Testis (tissue), 2 donors: ENCODE measurements at regions not wholly inside any gene's neighbourhood (a gene's known extent, or its start where the extent isn't known, plus 50 kb on each side); places are given as distances from the start of the nearest gene placed in this dataset.

Source experiments
- DNase-seq: peaks from one replicate; pipeline ENCODE4 v3.0.0-alpha.2; 2019
- H3K27ac ChIP-seq, 2 donors: fragments of 200-600 bp; sonication (generic); one replicate each; pipeline ENCODE4 v1.5.1; 2019
- H3K27me3 ChIP-seq: fragments of 200-600 bp; sonication (generic); one replicate; pipeline ENCODE4 v1.5.1; 2019
- H3K36me3 ChIP-seq: fragments of 200-600 bp; sonication (generic); one replicate; pipeline ENCODE4 v1.5.1; 2017; ENCODE audit warnings: low read depth; ENCODE audit errors: missing control alignments
- H3K4me1 ChIP-seq: fragments of 200-600 bp; sonication (generic); one replicate; pipeline ENCODE4 v1.5.1; 2019
- H3K4me3 ChIP-seq, 2 donors: fragments of 200-600 bp; sonication (generic); one replicate each; pipeline ENCODE4 v1.5.1; 2017 to 2019
- H3K9me3 ChIP-seq: fragments of 200-600 bp; sonication (generic); one replicate; pipeline ENCODE4 v1.5.1; 2017
- POLR2A ChIP-seq: fragments of 450-650 bp; IDR thresholded peaks from one replicate; pipeline ENCODE4 v1.6.1; 2017; ENCODE audit warnings: antibody characterized with exemption, mild to moderate bottlenecking, moderate library complexity
- WGBS, 2 donors: methylation state at CpG; one replicate each; pipeline ENCODE4 v1.1.5; 2018; 5-methylcytosine and 5-hydroxymethylcytosine counted together
- intact Hi-C: fragments of 100-400 bp; cut with DNase I; formaldehyde crosslinking; loops from one replicate; pipeline ENCODE4 v1.15.1; 2023; ENCODE audit warnings: low total_unique reads
- TF ChIP-seq, protein P1 (sequence below), 3 experiments: fragments of 450-650 bp in 2 of 3; fragments of 200-600 bp in 1 of 3; sonication (generic) in 1 of 3; IDR thresholded peaks; one replicate each; pipeline ENCODE4 v1.5.1; 2016 to 2019; ENCODE audit warnings: antibody characterized with exemption in 3 of 3, mild to moderate bottlenecking in 2 of 3, moderate library complexity in 1 of 3

DNA sequence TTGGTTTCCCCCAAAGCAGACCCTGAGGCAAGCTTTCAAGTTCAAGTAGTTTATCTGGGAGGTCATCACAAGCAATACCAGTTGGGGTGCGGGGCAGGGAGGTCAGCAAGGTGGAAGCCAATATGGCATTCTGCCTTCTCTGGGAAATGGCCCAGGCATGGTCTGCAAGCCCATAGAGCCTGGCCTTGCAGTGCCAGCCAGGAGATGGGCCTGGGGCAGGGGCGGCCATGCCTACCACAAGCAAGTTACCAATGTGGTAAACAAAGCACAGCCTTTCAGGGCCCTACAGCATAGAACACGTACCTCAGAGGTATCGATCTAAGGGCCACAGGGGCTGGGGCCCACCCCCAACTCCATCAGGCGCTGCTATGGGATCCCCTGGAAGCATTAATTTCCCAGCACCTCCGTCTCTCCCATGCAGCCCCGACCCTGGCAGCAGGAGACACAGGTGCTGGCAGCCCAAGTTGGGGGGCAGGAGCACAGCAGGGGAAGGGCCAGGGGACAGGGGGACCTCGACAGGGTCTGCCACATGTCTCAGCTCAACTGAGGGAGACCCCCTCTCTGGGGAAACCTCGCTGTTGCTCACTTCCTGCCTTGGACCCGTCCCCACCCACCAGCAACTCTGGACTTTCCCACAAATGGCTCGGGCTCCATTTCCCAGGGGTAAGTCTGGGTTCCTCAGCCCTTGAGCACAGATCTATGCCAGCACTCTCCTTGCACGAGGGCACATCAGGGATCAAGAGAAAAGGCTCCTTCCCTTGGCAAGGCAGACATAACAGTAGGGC lies 369.0 kb downstream of the PREX1 start:
- intact Hi-C loops: no loop called here
- no peak for DNase-seq
- no peaks in the 10 kb centered on the region for H3K4me1 ChIP-seq
- no peaks in the 10 kb centered on the region for H3K27me3 ChIP-seq
- H3K36me3 ChIP-seq: no peaks in the 10 kb centered on the region
- TF ChIP-seq, protein P1, sequence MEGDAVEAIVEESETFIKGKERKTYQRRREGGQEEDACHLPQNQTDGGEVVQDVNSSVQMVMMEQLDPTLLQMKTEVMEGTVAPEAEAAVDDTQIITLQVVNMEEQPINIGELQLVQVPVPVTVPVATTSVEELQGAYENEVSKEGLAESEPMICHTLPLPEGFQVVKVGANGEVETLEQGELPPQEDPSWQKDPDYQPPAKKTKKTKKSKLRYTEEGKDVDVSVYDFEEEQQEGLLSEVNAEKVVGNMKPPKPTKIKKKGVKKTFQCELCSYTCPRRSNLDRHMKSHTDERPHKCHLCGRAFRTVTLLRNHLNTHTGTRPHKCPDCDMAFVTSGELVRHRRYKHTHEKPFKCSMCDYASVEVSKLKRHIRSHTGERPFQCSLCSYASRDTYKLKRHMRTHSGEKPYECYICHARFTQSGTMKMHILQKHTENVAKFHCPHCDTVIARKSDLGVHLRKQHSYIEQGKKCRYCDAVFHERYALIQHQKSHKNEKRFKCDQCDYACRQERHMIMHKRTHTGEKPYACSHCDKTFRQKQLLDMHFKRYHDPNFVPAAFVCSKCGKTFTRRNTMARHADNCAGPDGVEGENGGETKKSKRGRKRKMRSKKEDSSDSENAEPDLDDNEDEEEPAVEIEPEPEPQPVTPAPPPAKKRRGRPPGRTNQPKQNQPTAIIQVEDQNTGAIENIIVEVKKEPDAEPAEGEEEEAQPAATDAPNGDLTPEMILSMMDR (IDR thresholded peaks at IDR 0.05): no peak
- no peak overlapping the region for H3K27ac ChIP-seq
- 61 to 82% methylated on average over 3 to 12 of the region's 12 CpGs for WGBS, 2 donors
- no peaks in the 10 kb centered on the region for H3K9me3 ChIP-seq
- no peak overlapping the region for H3K4me3 ChIP-seq

DNA sequence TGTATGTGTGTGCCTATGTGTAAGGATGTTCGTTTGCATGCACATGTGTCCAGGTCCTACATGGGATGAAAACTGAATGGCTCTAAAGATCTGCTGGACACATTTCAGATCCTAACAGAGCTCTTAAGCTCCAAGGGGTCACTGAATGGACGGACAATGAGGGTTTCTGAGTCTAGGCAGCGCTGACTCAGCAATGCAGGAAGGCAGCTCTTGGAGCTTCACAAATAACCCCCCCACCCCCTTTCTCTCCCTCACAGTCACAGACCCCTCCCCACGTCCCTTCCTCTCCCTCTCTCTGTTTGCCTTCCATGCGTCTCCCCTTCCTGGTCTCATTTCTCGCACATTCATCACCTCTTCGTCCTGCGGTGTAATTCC lies 369.8 kb downstream of the PREX1 start:
- no peak overlapping the region for H3K4me3 ChIP-seq
- no peak overlapping the region for H3K27ac ChIP-seq
- no peaks in the 10 kb centered on the region for H3K27me3 ChIP-seq
- no peaks in the 10 kb centered on the region for H3K4me1 ChIP-seq
- WGBS, 2 donors: 82 to 91% methylated on average over 8 of the region's 8 CpGs
- no peak for DNase-seq
- intact Hi-C loops: no loop called here
- no peak for TF ChIP-seq POLR2A
- TF ChIP-seq, protein P1 (IDR thresholded peaks at IDR 0.05): no peak
- H3K36me3 ChIP-seq: no peaks in the 10 kb centered on the region
- H3K9me3 ChIP-seq: no peaks in the 10 kb centered on the region

DNA sequence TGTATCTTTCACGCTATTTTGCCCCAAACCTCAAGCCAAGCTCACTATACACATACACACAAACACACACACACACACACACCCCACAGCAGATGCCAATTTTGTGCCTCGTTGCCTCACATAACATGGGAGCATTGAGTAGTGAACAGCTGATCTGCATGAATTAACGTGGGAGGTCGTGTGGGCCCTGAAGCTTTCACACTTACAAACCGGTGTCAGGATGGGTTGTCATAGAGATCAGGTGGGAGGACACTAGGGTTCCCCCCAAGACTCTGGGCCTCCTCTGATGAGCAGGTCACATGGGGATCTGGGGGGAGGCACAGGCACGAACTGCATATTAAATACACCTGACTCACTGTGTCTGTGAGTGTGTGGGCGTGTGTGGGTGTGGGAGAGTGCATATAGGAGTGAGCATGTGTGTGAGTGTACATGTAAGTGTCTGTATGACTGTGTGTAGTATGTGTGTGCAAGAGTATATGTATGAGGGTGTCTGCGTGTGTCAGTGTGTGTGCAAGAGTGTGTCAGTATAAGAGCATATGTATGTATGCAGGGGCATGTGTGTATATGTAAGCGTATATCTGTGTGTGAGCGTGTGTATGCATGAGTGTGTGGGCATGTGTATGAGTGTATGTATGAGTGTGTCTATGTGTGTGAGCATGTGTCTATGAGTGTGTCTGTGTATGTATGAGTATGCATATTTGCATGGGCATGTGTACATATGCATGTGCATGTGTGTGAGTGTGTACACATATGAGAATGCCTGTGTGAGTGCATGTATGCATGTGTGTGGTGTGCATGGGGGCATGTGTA lies 370.4 kb downstream of the PREX1 start:
- H3K4me3 ChIP-seq: no peak overlapping the region
- WGBS, 2 donors: 80 to 86% methylated on average over 6 to 10 of the region's 10 CpGs
- H3K36me3 ChIP-seq: no peaks in the 10 kb centered on the region
- TF ChIP-seq POLR2A: no peak
- TF ChIP-seq, protein P1 (IDR thresholded peaks at IDR 0.05): no peak
- no peaks in the 10 kb centered on the region for H3K27me3 ChIP-seq
- no peaks in the 10 kb centered on the region for H3K9me3 ChIP-seq
- H3K27ac ChIP-seq: no peak overlapping the region
- H3K4me1 ChIP-seq: no peaks in the 10 kb centered on the region
- DNase-seq: no peak
- intact Hi-C loops: no loop called here

DNA sequence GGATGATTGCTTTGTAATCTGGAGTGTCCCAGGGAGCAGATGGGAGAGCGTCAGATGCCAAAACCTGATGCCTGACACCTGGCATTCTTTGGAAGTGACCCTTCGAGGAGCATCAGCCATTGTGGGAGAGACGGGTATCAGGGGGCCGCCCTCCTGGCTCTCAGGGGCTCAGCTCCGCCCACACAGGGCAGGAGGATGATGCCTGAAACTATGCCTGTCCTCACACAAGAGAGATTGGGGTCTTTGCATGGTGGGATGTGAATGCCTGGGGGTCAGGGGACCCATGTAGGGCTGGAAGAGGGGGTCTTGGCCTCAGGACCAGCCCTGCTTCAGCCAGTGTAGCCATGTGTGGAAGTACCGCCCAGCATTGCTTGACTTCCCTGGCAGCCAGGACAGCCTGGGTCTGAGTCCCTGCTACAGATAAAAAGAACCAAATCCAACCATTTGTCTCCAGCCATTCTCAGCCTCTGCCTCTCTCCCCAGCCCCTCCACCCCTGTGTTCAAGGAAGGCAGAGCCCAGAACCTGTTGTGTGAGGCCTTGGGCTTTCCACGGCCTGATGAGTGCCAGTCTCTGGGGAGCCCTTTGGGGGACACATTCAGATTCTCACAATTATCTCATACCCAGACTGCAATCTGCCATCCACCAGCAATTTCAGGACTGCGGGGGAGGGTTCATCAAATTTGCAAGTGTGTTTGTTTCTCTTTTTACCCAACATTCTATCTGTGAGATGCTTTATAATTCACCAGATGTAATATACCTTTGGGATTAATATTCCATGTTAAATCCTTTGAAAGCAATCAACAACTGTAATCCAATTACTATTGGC lies 371.2 kb downstream of the PREX1 start:
- no peak overlapping the region for H3K4me3 ChIP-seq
- H3K4me1 ChIP-seq: no peaks in the 10 kb centered on the region
- no peaks in the 10 kb centered on the region for H3K9me3 ChIP-seq
- H3K27me3 ChIP-seq: no peaks in the 10 kb centered on the region
- no peaks in the 10 kb centered on the region for H3K36me3 ChIP-seq
- WGBS, 2 donors: 79 to 91% methylated on average over 8 of the region's 8 CpGs
- TF ChIP-seq, protein P1 (IDR thresholded peaks at IDR 0.05): no peak
- TF ChIP-seq POLR2A: no peak
- intact Hi-C loops: no loop called here
- no peak overlapping the region for H3K27ac ChIP-seq
- DNase-seq: no peak
